OCI-M2 (cell line): ENCODE measurements at regions not wholly inside any gene's neighbourhood (a gene's known extent, or its start where the extent isn't known, plus 50 kb on each side); places are given as distances from the start of the nearest gene placed in this dataset.

Experiments used
- DNase-seq: peaks from one replicate; lab custom pipeline; 2025; ENCODE audit not compliant: unreplicated experiment; lab: John Stamatoyannopoulos, UW

- DNase-seq, result no peak
Observed at GRCh38 chr2:128436479-128437203, 118.0 kb upstream of the HS6ST1 start.

GRCh38 chr2:128437204-128437565, 118.5 kb upstream of the HS6ST1 start:
- no peak for DNase-seq

DNA sequence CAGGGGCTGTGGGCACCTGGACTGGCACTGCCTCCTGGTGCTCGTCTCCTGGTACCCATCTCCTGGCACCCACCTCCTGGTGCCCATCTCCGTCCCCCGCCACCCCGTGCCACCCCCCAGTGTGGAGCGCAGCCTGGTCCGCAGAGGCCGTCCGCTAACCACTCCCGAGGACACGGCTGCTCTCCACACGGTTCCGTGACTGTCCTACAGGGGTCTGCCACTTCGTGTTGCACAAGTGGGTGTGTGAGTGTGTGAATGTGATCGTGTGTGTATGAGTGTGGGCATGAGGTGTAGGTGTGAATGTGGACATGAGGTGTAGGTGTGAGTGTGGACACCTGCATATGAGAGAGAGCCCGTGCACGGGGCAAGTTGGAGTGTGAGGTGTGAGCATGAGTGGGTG, 119.4 kb upstream of the HS6ST1 start:
- no peak for DNase-seq

GRCh38 chr2:128438586-128438985, 119.9 kb upstream of the HS6ST1 start:
- DNase-seq, result no peak

- no peak for DNase-seq
Observed at GRCh38 chr2:128439031-128439790, 120.5 kb upstream of the HS6ST1 start.

DNA sequence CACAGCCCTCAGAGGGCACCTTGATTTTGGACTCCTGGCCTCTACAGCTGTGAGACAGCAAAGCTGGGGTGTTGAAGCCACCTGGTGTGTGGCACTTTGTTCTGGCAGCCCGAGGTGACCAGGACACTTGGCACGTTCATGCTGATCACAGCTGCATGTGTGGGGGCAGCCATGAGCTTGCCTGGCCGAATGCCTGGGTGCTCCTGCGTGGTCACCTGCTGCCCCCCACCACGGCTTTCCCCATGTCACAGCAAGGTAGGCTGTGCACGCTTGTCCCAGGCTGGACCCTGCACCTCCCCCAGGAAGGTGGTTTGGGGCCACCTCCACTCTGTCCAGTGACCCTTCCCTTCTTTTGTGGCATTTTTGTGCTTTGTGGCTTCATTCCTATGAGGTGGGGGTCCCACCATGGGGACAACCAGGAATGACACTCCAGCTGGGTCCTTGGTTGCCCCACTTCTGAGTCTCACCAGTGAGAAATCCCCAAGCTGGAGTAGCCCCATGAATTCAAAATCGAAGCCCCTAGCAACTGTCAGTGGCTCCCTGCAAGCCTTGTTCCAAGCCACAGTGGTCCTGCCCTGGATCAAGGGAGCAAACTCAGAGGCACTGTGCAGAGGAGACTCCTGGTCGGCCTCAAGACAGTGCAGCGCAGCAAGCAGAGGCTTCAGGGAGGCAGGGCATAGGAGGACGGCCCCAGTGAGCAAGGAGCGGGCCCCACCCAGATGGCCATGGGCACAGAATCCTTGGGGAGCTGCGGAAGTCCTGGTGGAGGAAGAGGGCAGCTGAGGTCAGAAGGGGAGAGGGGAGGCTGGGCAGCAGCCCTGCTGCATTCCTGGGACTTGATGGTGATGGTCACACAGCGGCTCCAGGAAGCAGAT, 121.4 kb upstream of the HS6ST1 start:
- DNase-seq, result no peak

GRCh38 chr2:128440666-128441340, 122.1 kb upstream of the HS6ST1 start:
- no peak for DNase-seq

DNA sequence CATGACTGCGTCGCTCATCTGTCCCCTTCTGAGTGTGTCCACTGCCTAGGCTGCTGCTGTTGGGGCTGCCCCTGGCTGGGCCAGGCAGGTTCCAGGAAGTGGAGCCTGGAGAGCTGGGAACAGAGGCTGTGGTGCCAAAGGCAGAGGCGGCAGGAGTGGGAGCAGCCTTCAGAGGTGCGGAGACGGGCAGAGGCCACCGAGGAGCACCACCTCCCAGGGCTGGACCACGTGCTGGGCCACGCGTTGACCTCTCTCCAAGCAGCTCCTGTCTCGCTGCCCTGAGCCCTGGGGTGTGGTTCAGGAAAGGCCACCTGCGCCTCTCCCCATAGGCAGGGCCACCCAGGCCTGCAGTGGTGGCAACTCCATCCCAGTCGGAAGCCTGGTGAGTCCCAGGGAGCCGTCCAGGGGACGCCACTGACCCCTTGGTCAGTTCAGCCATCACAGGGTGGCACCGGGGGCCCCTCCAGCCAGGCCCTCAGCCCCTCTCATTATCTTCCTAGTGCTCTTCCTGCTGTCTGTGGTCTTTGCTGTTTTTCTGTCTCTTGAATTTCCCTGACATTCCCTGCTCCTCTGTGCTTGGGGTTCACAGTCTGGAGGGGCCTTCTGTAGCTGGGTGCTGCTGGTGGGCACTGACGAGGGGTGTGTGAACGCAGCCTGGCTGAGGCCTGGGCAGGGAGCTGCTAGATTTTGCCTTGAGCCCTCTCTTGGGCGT, 122.8 kb upstream of the HS6ST1 start:
- no peak for DNase-seq

DNA sequence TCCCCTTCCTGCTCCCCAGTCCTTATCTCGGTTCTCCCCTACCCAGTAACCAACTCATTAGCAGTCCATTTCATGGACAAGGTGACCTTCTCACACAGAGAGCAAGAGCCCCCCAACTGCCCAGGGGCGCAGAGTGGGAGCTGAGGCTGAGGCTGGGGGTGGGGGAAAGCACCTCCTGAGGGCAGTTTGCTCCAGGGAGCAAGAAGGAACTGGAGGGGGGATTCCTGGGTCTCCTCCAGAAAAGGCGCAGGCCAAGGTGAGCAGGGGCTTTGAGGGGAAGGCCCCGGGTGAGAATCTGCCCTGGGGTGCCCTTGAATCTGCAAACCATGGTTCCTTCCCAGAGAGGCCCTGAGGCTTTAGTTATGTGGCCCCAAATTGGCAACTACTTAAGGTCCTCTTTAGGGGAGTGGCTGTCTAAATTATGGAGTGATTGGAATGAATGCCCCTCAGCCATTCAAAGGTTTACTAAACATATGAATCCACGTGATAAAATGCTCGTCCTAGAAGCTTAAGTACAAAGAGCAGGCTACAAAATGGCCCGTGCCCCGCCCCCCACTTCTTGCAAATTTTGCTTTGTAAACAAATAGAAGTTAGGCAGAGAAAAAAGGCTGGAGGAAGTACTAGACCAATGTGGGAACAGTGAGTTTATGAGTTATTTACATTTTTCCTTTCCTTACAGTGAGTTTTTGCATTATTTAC, 123.5 kb upstream of the HS6ST1 start:
- DNase-seq, result no peak

DNA sequence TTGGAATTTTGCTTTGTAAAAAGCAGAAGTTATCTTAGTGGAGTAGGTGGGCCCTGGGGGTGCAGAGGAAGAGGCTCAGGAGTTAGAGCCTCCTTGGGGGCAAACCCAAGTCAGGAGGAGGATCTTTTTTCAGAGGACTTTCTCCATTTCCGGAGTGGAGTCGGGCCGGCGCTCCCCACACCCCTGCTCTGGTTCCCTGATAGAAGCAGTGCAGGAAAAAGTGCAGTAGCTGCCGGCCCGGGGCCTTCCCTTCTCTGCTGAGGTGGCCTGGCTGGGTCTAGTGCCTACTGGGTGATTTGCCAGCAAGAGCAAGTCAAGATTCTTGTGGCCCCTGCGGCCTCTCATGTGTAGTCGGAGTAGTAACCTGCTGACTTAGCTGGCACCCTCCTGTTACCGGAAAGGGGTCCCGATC, 124.2 kb upstream of the HS6ST1 start:
- DNase-seq, result no peak

- no peak for DNase-seq
Observed at GRCh38 chr2:128444121-128444771, 125.6 kb upstream of the HS6ST1 start.

DNA sequence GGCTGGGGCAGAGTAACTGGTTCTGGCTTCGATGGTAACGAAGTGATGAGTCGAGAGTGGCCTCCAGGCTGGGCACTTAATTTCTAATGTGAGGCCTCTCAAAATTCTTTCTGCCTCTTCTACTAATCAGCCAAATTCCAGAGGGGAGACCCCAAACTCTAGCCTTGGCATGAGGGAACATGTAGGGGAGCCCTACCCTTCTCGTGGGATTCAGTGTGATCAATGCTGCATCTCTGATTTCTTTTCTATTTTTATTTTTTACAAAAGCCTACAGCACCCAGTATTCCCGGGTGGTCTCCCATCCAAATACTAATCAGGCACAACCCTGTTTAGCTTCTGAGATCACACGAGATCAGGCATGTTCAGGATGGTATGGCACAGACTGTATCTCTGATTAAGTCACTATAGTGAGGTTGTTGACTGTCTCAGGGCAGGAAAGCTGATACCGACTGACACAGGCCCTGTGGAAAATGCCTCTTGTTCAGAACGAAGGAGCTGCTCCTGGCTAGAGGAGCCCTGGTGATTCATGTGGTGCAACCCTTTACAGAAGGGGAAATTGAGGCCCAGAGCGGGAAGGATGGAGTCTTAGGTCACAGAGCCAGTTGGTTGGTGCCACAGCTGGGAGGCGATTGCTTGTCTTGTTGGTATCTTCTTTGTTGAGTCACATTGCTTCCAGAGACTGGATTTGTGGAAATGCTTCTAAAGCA, 126.3 kb upstream of the HS6ST1 start:
- no peak for DNase-seq

DNA sequence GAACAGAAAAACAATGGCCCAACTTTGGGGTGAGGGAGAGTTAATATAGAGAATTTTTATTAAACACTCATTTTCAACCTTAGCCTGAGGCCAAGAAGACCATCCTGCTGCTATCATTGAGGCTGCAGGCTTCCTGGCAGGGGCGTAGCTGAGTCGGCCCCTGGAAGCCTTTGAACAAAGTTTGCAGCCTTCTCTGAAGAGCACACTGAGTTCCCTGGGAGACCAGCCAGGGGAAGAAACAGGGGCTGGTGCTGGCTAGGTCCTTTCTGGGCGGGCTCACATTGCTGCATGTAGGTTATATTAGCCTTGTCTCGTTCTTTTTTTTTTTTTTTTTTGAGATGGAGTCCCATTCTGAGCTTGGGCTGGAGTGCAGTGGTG, 126.8 kb upstream of the HS6ST1 start:
- no peak for DNase-seq

GRCh38 chr2:128446049-128446873, 127.6 kb upstream of the HS6ST1 start:
- no peak for DNase-seq

- no peak for DNase-seq
Observed at GRCh38 chr2:128446874-128447537, 128.3 kb upstream of the HS6ST1 start.

DNA sequence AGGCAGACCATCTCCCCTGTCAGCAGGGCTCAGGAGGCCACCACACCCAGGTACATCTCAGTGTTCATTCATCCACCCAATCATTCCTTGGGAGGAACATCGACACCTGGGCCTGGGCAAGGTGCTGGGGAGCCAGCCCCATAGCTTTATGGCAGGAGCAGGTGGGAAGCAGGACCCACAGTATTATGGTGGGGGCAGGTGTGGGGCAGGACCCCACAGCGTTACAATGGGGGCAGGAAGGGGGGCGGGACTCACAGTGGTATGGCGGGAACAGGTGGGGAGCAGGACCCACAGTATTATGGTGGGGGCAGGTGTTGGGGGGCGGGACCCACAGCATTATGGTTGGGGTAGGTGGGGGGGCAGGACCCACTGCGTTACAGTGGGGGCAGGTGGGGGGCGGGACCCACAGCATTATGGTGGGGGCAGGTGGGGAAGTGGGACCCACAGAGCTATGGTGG, 128.9 kb upstream of the HS6ST1 start:
- no peak for DNase-seq
